Endothelial cell (in vitro differentiated cells): ENCODE measurements at regions not wholly inside any gene's neighbourhood (a gene's known extent, or its start where the extent isn't known, plus 50 kb on each side); places are given as distances from the start of the nearest gene placed in this dataset.

Experiments
- DNase-seq: peaks from one replicate; pipeline ENCODE4 v3.0.0; 2021; ENCODE audit warnings: low spot score
- H3K27ac Mint-ChIP-seq: one replicate; pipeline ENCODE4 v1.8.0; 2021; ENCODE audit warnings: mixed read lengths, inconsistent platforms; ENCODE audit not compliant: unreplicated experiment
- H3K27me3 Mint-ChIP-seq: one replicate; pipeline ENCODE4 v1.8.0; 2021; ENCODE audit warnings: mild to moderate bottlenecking, moderate library complexity, mixed read lengths, inconsistent platforms; ENCODE audit not compliant: unreplicated experiment
- H3K36me3 Mint-ChIP-seq: one replicate; pipeline ENCODE4 v1.8.0; 2021; ENCODE audit warnings: mild to moderate bottlenecking, low read depth, mixed read lengths, inconsistent platforms; ENCODE audit not compliant: unreplicated experiment
- H3K4me1 Mint-ChIP-seq: one replicate; pipeline ENCODE4 v1.8.0; 2021; ENCODE audit warnings: mild to moderate bottlenecking, mixed read lengths, inconsistent platforms; ENCODE audit not compliant: unreplicated experiment
- H3K4me3 Mint-ChIP-seq: one replicate; pipeline ENCODE4 v1.8.0; 2021; ENCODE audit warnings: mild to moderate bottlenecking, mixed read lengths, inconsistent platforms; ENCODE audit not compliant: unreplicated experiment
- H3K9me3 Mint-ChIP-seq: one replicate; pipeline ENCODE4 v1.8.0; 2021; ENCODE audit warnings: mixed read lengths, inconsistent platforms; ENCODE audit not compliant: unreplicated experiment
- TF ChIP-seq, protein P1 (sequence below): fragments of 200-600 bp; sonication (generic); IDR thresholded peaks from one replicate; pipeline ENCODE4 v1.5.0; 2021; ENCODE audit warnings: antibody characterized with exemption; ENCODE audit not compliant: unreplicated experiment

DNA sequence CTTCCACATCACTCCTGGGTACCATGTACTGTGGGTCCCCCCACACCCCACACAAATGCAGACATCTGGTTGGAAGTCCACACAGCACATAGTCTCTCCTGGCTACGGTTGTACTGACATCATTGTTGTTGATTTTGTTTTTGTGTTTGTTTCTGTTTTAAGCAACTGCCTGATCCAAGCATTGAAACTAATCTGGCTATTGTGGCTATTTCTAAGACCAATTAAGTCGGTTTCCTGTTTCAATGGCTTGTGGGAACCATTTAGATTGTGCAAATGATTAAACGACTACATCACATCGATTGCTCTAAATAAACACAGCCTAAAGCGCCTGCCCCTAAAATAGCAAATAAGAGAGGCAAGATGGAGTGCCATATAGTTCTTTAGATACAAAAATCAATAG lies 226.8 kb upstream of the IRX4 start:
- Mint-ChIP-seq H3K27me3 (no peaks in the 10 kb centered on the region), H3K36me3 (no peaks in the 10 kb centered on the region), H3K9me3 (no peaks in the 10 kb centered on the region), H3K27ac (no peak overlapping the region), H3K4me3 (no peak overlapping the region), H3K4me1 (no peaks in the 10 kb centered on the region)
- TF ChIP-seq, protein P1, sequence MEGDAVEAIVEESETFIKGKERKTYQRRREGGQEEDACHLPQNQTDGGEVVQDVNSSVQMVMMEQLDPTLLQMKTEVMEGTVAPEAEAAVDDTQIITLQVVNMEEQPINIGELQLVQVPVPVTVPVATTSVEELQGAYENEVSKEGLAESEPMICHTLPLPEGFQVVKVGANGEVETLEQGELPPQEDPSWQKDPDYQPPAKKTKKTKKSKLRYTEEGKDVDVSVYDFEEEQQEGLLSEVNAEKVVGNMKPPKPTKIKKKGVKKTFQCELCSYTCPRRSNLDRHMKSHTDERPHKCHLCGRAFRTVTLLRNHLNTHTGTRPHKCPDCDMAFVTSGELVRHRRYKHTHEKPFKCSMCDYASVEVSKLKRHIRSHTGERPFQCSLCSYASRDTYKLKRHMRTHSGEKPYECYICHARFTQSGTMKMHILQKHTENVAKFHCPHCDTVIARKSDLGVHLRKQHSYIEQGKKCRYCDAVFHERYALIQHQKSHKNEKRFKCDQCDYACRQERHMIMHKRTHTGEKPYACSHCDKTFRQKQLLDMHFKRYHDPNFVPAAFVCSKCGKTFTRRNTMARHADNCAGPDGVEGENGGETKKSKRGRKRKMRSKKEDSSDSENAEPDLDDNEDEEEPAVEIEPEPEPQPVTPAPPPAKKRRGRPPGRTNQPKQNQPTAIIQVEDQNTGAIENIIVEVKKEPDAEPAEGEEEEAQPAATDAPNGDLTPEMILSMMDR, result no peak
- DNase-seq, result no peak

DNA sequence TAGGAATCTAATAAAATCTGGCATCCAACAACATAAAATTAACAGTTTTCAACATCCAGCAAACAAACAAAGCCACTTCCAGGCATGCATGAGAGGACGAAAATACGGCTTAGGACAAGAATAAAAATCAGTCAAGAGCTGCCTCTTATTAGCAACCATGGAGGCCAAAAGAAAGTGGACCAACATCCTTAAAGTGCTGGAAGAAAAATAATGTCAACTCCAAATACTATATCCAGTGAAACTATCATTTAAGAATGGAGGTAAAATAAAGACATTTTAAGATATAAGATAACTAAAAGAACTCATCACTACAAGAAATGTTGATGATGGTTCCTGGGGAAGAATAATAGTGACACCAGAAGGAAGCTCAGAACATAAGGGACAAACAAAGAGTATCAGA lies 224.0 kb upstream of the IRX4 start:
- TF ChIP-seq, protein P1, result no peak
- no peak overlapping the region for H3K4me3 Mint-ChIP-seq

DNA sequence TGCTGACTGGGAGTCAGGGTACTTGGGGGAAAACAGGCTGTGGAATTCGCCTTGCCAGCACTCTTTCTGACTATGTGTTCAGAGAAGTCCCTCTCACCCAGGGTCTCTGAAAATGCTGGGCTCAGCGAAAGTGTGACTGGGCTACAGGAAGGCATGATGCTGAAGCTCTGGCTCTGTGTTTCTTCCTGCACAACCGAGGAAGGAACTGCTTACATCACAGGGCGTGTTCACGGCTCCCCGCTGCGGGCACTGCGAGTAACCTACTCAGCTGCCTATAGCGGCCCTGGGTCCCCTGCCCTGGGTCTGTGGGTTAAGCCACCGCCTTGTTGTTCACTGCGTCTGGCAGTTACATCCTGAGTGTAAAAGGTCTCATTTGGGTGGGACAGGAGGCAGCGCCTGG lies 222.4 kb upstream of the IRX4 start:
- H3K9me3 Mint-ChIP-seq, result no peaks in the 10 kb centered on the region
- H3K27me3 Mint-ChIP-seq, result no peaks in the 10 kb centered on the region

More for the DNA sequence above, 224.0 kb upstream of the IRX4 start:
- Mint-ChIP-seq H3K4me1 (no peaks in the 10 kb centered on the region), H3K36me3 (no peaks in the 10 kb centered on the region), H3K27me3 (no peaks in the 10 kb centered on the region), H3K27ac (no peak overlapping the region), H3K9me3 (no peaks in the 10 kb centered on the region)
- no peak for DNase-seq

DNA sequence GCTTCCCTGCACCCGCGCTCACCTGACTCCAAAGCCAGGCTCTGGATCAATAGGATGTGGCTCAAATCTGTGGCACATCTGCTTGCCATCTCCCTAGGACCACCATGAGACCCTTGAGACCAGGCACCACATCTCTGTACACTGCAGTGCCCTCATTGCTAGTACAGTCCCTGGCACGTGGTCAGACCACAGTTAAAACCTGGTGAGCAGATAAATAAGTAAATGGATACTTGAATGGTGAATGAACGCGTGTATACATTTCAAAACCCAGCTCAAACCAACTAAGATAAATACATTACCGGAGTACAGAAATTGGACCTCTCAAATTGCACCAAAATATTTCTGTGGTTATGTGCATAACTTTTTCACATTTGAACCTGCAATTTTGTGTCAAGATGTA lies 221.2 kb upstream of the IRX4 start:
- DNase-seq, result no peak
- TF ChIP-seq, protein P1, result no peak
- Mint-ChIP-seq H3K36me3 (no peaks in the 10 kb centered on the region), H3K9me3 (no peaks in the 10 kb centered on the region), H3K4me1 (no peaks in the 10 kb centered on the region), H3K4me3 (no peak overlapping the region), H3K27ac (no peak overlapping the region), H3K27me3 (no peaks in the 10 kb centered on the region)

More for the DNA sequence above, 222.4 kb upstream of the IRX4 start:
- Mint-ChIP-seq H3K36me3 (no peaks in the 10 kb centered on the region), H3K27ac (no peak overlapping the region), H3K4me3 (no peak overlapping the region), H3K4me1 (no peaks in the 10 kb centered on the region)
- DNase-seq, result no peak
- TF ChIP-seq, protein P1, result no peak

DNA sequence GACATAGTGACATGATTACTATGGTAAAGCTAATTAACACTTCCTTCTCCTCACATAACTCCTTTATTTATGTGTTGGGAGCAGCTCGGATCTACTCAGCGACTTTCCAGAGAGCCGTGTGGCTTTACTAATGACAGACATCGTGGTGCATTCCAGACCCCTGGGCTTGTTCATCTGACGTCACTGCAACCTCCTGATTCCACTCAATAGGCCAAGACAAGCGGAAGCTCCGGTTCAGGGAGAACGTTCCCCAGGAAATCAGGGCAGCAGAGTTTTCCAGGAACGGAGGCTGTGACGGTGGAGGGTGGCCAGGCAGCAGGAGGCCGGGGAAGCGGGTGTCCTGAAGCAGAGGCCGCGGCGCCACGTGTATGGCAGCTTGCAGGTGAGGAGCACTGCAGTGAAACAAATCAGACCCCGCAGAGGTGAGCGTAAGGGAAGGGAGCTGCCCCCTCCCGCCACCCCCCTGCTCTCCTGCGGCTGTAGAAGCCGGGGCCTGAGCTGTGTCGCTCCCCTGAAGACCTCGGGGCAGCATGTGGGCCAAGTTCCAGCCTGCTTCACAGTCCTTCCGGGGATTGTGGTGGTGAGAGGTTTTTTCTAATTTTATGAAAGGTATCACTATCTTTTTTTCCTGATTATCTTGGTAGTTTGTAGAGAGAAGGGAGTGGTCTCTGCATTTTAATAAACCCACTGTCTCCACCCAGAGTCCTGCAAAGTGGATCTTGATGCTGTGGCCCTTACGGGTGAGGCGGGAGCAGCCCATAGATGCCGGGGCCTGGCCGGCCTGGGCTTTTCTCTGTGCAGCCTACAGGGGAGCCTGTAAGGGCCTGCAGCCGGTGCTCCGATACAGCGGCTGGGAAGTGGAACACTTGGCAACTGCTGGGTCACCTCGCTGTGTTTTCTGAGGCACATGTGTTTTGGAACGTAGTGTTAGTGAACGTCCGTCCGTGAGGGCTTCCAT lies 220.4 kb upstream of the IRX4 start:
- TF ChIP-seq, protein P1, result no peak
- H3K36me3 Mint-ChIP-seq, result no peaks in the 10 kb centered on the region
- no peaks in the 10 kb centered on the region for H3K4me1 Mint-ChIP-seq
- no peak overlapping the region for H3K4me3 Mint-ChIP-seq
- H3K27ac Mint-ChIP-seq, result no peak overlapping the region
- no peak for DNase-seq
- H3K9me3 Mint-ChIP-seq, result no peaks in the 10 kb centered on the region
- H3K27me3 Mint-ChIP-seq, result no peaks in the 10 kb centered on the region
